ENCODE measurements at regions not wholly inside any gene's neighbourhood (a gene's known extent, or its start where the extent isn't known, plus 50 kb on each side); places are given as distances from the start of the nearest gene placed in this dataset.

- TF ChIP-seq STAT6 (CRISPR knock-in tag; IDR thresholded peaks at IDR 0.05) (no peak), USF1 (CRISPR knock-in tag; IDR thresholded peaks at IDR 0.05) (peak; percentile 57), GTF2B (IDR thresholded peaks at IDR 0.05; ENCODE audit: extremely low read depth, insufficient read length) (no peak), MTA1 (IDR thresholded peaks at IDR 0.05; ENCODE audit: borderline replicate concordance) (no peak), RBM34 (IDR thresholded peaks at IDR 0.05; ENCODE audit: borderline replicate concordance, insufficient read depth, low read length) (no peak), ZNF146 (CRISPR knock-in tag; IDR thresholded peaks at IDR 0.05; ENCODE audit: unreplicated experiment) (no peak), ZFP36 (IDR thresholded peaks at IDR 0.05; ENCODE audit: low read depth, low read length, partially characterized antibody) (no peak), ZNF695 (CRISPR knock-in tag; IDR thresholded peaks at IDR 0.05) (no peak), ZNF253 (CRISPR knock-in tag; conservative IDR thresholded peaks at IDR 0.05) (no peak), E2F6 (IDR thresholded peaks at IDR 0.05; ENCODE audit: borderline replicate concordance in 1 of 2, extremely low read depth in 1 of 2, insufficient read depth in 1 of 2, insufficient read length in 1 of 2, low read depth in 1 of 2, low read length in 1 of 2, poor library complexity in 1 of 2, severe bottlenecking in 1 of 2) (peak in 1 of 2 experiments; percentile 22), EP300 (IDR thresholded peaks at IDR 0.05; ENCODE audit: low read length) (no peak), FOXK2 (conservative IDR thresholded peaks at IDR 0.05 in 1 of 2, IDR thresholded peaks at IDR 0.05 in 1 of 2; ENCODE audit: low read depth in 2 of 2) (peak; percentile 63 to 70; a peak in 3 of 4 replicates), TRIM24 (IDR thresholded peaks at IDR 0.05) (no peak), SMAD4 (CRISPR knock-in tag; conservative IDR thresholded peaks at IDR 0.05) (no peak), RNF2 (IDR thresholded peaks at IDR 0.05) (no peak), WHSC1 (IDR thresholded peaks at IDR 0.05; ENCODE audit: low read length) (no peak), PKNOX1 (IDR thresholded peaks at IDR 0.05) (peak; percentile 81), FOS (IDR thresholded peaks at IDR 0.05; ENCODE audit: extremely low read depth, insufficient read length) (no peak), ZNF140 (CRISPR knock-in tag; IDR thresholded peaks at IDR 0.05) (no peak)
These were observed 325.5 kb downstream of the BCOR start (continued) for GRCh38 chrX:39772057-39772832.
